IMR-90 (cell line): ENCODE measurements at regions not wholly inside any gene's neighbourhood (a gene's known extent, or its start where the extent isn't known, plus 50 kb on each side); places are given as distances from the start of the nearest gene placed in this dataset.

Experiments
- ATAC-seq: fragments of 200-7000 bp; cut with Tn5 transposase; 2 replicates; pipeline ENCODE4 v1.9.1; 2020; ENCODE audit warnings: low read depth, mild to moderate bottlenecking, moderate library complexity
- BruUV-seq: library from RNA; stranded (reverse); fragments of 400-500 nt; replicated peaks from 2 replicates; lab custom pipeline; 2021; lab: Mats Ljungman, UMichigan
- CTCF ChIA-PET: fragments of 300-600 bp; formaldehyde crosslinking; extraction: SDS; loops from one replicate; lab custom pipeline; 2021; ENCODE audit warnings: antibody characterized with exemption; lab: Yijun Ruan, JAX
- POLR2A ChIA-PET: fragments of 300-600 bp; sonication (Branson Sonifier 250); formaldehyde crosslinking; loops from one replicate; lab custom pipeline; 2022; ENCODE audit warnings: antibody characterized with exemption; ENCODE audit not compliant: unreplicated experiment; lab: Charles Lee
- DNase-seq: peaks from one replicate; pipeline ENCODE4 v3.0.0; 2013
- H2AFZ ChIP-seq: replicated peaks from 2 replicates; pipeline ENCODE3; 2013; ENCODE audit warnings: low read length, mild to moderate bottlenecking; ENCODE audit not compliant: poor library complexity
- H2AK5ac ChIP-seq: 2 replicates; pipeline ENCODE4 v1.6.1; 2013; ENCODE audit warnings: low read depth, low read length, inconsistent platforms
- H2AK9ac ChIP-seq: replicated peaks from 2 replicates; pipeline ENCODE3; 2013; ENCODE audit warnings: mild to moderate bottlenecking, low read depth, low read length, moderate library complexity; ENCODE audit not compliant: poor library complexity
- H2BK120ac ChIP-seq: 2 replicates; pipeline ENCODE4 v1.6.1; 2013; ENCODE audit warnings: low read depth, low read length, inconsistent platforms
- H2BK15ac ChIP-seq: 3 replicates; pipeline ENCODE4 v1.6.1; 2013; ENCODE audit warnings: low read depth, low read length, inconsistent platforms
- H2BK20ac ChIP-seq: 2 replicates; pipeline ENCODE4 v1.6.1; 2013; ENCODE audit warnings: low read depth, mild to moderate bottlenecking, inconsistent platforms, low read length, moderate library complexity
- H2BK5ac ChIP-seq: 2 replicates; pipeline ENCODE4 v1.6.1; 2013; ENCODE audit warnings: mild to moderate bottlenecking, low read depth, low read length, inconsistent platforms; ENCODE audit not compliant: poor library complexity, severe bottlenecking
- H3K14ac ChIP-seq: replicated peaks from 2 replicates; pipeline ENCODE4 v1.6.1; 2013; ENCODE audit warnings: low read depth, low read length, inconsistent platforms
- H3K18ac ChIP-seq: 2 replicates; pipeline ENCODE4 v1.6.1; 2013; ENCODE audit warnings: low read depth, low read length, control low read depth
- H3K23ac ChIP-seq: 2 replicates; pipeline ENCODE4 v1.6.1; 2013; ENCODE audit warnings: low read depth, low read length, inconsistent platforms
- H3K27ac ChIP-seq: 2 replicates; pipeline ENCODE4 v1.5.1; 2013; ENCODE audit warnings: mild to moderate bottlenecking, control low read depth, low read length; ENCODE audit not compliant: insufficient read depth
- H3K27me3 ChIP-seq: 2 replicates; pipeline ENCODE4 v1.6.1; 2013; ENCODE audit warnings: low read length; ENCODE audit not compliant: control insufficient read depth, insufficient read depth
- H3K36me3 ChIP-seq: 2 replicates; pipeline ENCODE4 v1.6.1; 2013; ENCODE audit warnings: low read length, mixed read lengths; ENCODE audit not compliant: control insufficient read depth, insufficient read depth
- H3K4ac ChIP-seq: 2 replicates; pipeline ENCODE4 v1.6.1; 2013; ENCODE audit warnings: low read depth, low read length, inconsistent platforms
- H3K4me1 ChIP-seq: 2 replicates; pipeline ENCODE4 v1.6.1; 2013; ENCODE audit warnings: low read length, mixed read lengths; ENCODE audit not compliant: control insufficient read depth, insufficient read depth
- H3K4me2 ChIP-seq: 2 replicates; pipeline ENCODE4 v1.6.1; 2013; ENCODE audit warnings: low read depth, mild to moderate bottlenecking, control low read depth, low read length, moderate library complexity
- H3K4me3 ChIP-seq: 2 replicates; pipeline ENCODE4 v1.5.1; 2013; ENCODE audit warnings: low read depth, mild to moderate bottlenecking, control low read depth, low read length, moderate library complexity; ENCODE audit not compliant: insufficient read depth
- H3K56ac ChIP-seq: 2 replicates; pipeline ENCODE4 v1.6.1; 2013; ENCODE audit warnings: low read length, inconsistent platforms; ENCODE audit not compliant: insufficient read depth; ENCODE audit errors: extremely low read depth
- H3K79me1 ChIP-seq, 2 experiments: 2 replicates each; pipeline ENCODE4 v1.6.1; 2013; ENCODE audit warnings: low read length in 2 of 2, inconsistent platforms in 1 of 2, low read depth in 1 of 2
- H3K9ac ChIP-seq: 2 replicates; pipeline ENCODE4 v1.6.1; 2013; ENCODE audit warnings: low read depth, low read length, control low read depth
- H3K9me1 ChIP-seq: 2 replicates; pipeline ENCODE4 v1.6.1; 2013; ENCODE audit warnings: low read length, inconsistent platforms; ENCODE audit not compliant: insufficient read depth
- H3K9me3 ChIP-seq: 2 replicates; pipeline ENCODE4 v1.6.1; 2013; ENCODE audit warnings: low read length; ENCODE audit not compliant: control insufficient read depth, insufficient read depth
- H4K20me1 ChIP-seq: 2 replicates; pipeline ENCODE4 v1.6.1; 2013; ENCODE audit warnings: low read length, inconsistent platforms; ENCODE audit not compliant: insufficient read depth
- H4K5ac ChIP-seq: 2 replicates; pipeline ENCODE4 v1.6.1; 2013; ENCODE audit warnings: mild to moderate bottlenecking, low read depth, low read length, control low read depth
- H4K8ac ChIP-seq, 2 experiments: 2 replicates each; pipeline ENCODE4 v1.6.1; 2013; ENCODE audit warnings: low read depth in 2 of 2, low read length in 2 of 2, control low read depth in 1 of 2, inconsistent platforms in 1 of 2
- H4K91ac ChIP-seq: 2 replicates; pipeline ENCODE4 v1.6.1; 2013; ENCODE audit warnings: low read depth, low read length, inconsistent platforms; ENCODE audit not compliant: insufficient read depth
- BHLHE40 ChIP-seq: fragments of 150-350 bp; IDR thresholded peaks from 2 replicates; pipeline ENCODE4 v1.6.1; 2016; ENCODE audit warnings: mild to moderate bottlenecking, low read depth, low read length
- CHD1 ChIP-seq: IDR thresholded peaks from 2 replicates; pipeline ENCODE4 v1.6.1; 2012; ENCODE audit warnings: low read depth, low read length, improper control_type of control experiment
- FOS ChIP-seq: fragments of 150-350 bp; IDR thresholded peaks from 2 replicates; pipeline ENCODE4 v1.6.1; 2016; ENCODE audit warnings: low read depth, low read length
- MAFK ChIP-seq: IDR thresholded peaks from 2 replicates; pipeline ENCODE4 v1.6.1; 2012; ENCODE audit warnings: low read depth, low read length, improper control_type of control experiment
- MAZ ChIP-seq: IDR thresholded peaks from 2 replicates; pipeline ENCODE4 v1.6.1; 2012; ENCODE audit warnings: low read depth, mild to moderate bottlenecking, low read length, improper control_type of control experiment, moderate library complexity, borderline replicate concordance
- MXI1 ChIP-seq: IDR thresholded peaks from 2 replicates; pipeline ENCODE4 v1.6.1; 2012; ENCODE audit warnings: low read depth, mild to moderate bottlenecking, low read length, moderate library complexity, borderline replicate concordance
- NFE2L2 ChIP-seq: fragments of 150-350 bp; IDR thresholded peaks from 2 replicates; pipeline ENCODE4 v1.6.1; 2016; ENCODE audit warnings: low read depth, mild to moderate bottlenecking, low read length
- RAD21 ChIP-seq: IDR thresholded peaks from 2 replicates; pipeline ENCODE4 v1.6.1; 2012; ENCODE audit warnings: low read length, improper control_type of control experiment
- SMC3 ChIP-seq: fragments of 150-350 bp; IDR thresholded peaks from 2 replicates; pipeline ENCODE4 v1.6.1; 2016; ENCODE audit warnings: low read depth, mild to moderate bottlenecking, antibody characterized with exemption, low read length, moderate library complexity
- WGBS, 2 experiments: methylation state at CpG; one replicate each; pipeline versions ENCODE4 v1.1.5 to v1.1.7; 2013; ENCODE audit warnings: missing lambda C conversion rate in 2 of 2; ENCODE audit not compliant: insufficient read length in 1 of 2; ENCODE audit errors: extremely low coverage in 2 of 2; 5-methylcytosine and 5-hydroxymethylcytosine counted together
- dilution Hi-C: fragments of 300-500 bp; cut with HindIII; formaldehyde crosslinking; loops from one replicate; pipeline ENCODE4 v1.14.3; 2018; ENCODE audit warnings: low sequenced_read_pairs; ENCODE audit not compliant: unreplicated experiment
- in situ Hi-C: fragments of 300-500 bp; cut with MboI; formaldehyde crosslinking; loops from 3 replicates; pipeline ENCODE4 v1.14.3; 2019; ENCODE audit warnings: low sequenced_read_pairs, inconsistent platforms, mixed read lengths
- intact Hi-C: fragments of 100-400 bp; cut with micrococcal nuclease; formaldehyde crosslinking; loops from 2 replicates; pipeline ENCODE4 v1.10.0; 2022
- TF ChIP-seq, protein P1 (sequence below): conservative IDR thresholded peaks from 2 replicates; pipeline ENCODE4 v1.5.1; 2012; ENCODE audit warnings: mild to moderate bottlenecking, low read depth, low read length, improper control_type of control experiment
- TF ChIP-seq, protein P2 (sequence below): fragments of 150-350 bp; IDR thresholded peaks from 2 replicates; pipeline ENCODE4 v1.6.1; 2016; ENCODE audit warnings: low read depth, mild to moderate bottlenecking, low read length, moderate library complexity, borderline replicate concordance
- TF ChIP-seq, protein P3 (sequence below): fragments of 150-350 bp; IDR thresholded peaks from 2 replicates; pipeline ENCODE4 v1.6.1; 2017; ENCODE audit warnings: mild to moderate bottlenecking, antibody characterized with exemption, low read length, low read depth

DNA sequence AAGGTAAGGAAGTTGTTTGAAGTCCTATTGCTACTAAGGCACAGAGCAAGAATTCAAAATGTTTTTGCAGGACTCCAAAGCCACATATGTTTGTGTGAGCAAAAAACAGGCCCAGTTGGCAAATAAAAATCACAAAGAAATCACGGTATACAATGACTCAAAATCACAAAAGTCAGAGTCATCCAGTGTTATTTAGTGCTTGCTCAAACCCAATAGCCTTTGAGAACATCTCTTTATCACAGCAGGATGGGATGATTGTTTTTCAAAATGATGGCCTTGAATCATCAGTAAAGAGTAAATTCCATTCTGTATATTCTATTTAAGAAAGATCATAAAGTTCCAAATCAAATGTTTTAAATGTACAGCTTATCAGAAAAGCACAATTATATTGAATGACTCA, 693.9 kb downstream of the REEP3 start:
- Histone ChIP-seq H2BK120ac (no peak overlapping the region), H2AFZ (no peak overlapping the region), H3K56ac (no peak overlapping the region), H2AK9ac (no peak overlapping the region), H3K27me3 (no peaks in the 10 kb centered on the region), H3K9me1 (no peaks in the 10 kb centered on the region), H4K8ac (no peak overlapping the region), H2BK20ac (no peak overlapping the region), H4K5ac (no peak overlapping the region), H3K18ac (no peak overlapping the region), H4K20me1 (no peaks in the 10 kb centered on the region), H3K4ac (no peak overlapping the region), H3K4me2 (no peak overlapping the region), H2BK5ac (no peak overlapping the region), H3K9me3 (no peaks in the 10 kb centered on the region), H3K14ac (no peak overlapping the region), H3K23ac (no peak overlapping the region), H3K4me3 (no peak overlapping the region), H3K27ac (no peak overlapping the region), H3K4me1 (no peaks in the 10 kb centered on the region), H4K91ac (no peak overlapping the region), H2BK15ac (no peak overlapping the region), H3K36me3 (no peaks in the 10 kb centered on the region), H3K79me1 (no peaks in the 10 kb centered on the region), H3K9ac (no peak overlapping the region), H2AK5ac (no peak overlapping the region)
- dilution Hi-C loops (no loop called here), in situ Hi-C loops (no loop called here), intact Hi-C loops (no loop called here)
- ChIA-PET CTCF (no interaction called here), POLR2A (no interaction called here)
- TF ChIP-seq MXI1 (no peak), SMC3 (no peak), NFE2L2 (no peak), CHD1 (no peak), MAFK (no peak), MAZ (no peak), RAD21 (no peak), FOS (no peak), BHLHE40 (no peak)
- TF ChIP-seq, protein P1, sequence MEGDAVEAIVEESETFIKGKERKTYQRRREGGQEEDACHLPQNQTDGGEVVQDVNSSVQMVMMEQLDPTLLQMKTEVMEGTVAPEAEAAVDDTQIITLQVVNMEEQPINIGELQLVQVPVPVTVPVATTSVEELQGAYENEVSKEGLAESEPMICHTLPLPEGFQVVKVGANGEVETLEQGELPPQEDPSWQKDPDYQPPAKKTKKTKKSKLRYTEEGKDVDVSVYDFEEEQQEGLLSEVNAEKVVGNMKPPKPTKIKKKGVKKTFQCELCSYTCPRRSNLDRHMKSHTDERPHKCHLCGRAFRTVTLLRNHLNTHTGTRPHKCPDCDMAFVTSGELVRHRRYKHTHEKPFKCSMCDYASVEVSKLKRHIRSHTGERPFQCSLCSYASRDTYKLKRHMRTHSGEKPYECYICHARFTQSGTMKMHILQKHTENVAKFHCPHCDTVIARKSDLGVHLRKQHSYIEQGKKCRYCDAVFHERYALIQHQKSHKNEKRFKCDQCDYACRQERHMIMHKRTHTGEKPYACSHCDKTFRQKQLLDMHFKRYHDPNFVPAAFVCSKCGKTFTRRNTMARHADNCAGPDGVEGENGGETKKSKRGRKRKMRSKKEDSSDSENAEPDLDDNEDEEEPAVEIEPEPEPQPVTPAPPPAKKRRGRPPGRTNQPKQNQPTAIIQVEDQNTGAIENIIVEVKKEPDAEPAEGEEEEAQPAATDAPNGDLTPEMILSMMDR, result no peak
- TF ChIP-seq, protein P2, sequence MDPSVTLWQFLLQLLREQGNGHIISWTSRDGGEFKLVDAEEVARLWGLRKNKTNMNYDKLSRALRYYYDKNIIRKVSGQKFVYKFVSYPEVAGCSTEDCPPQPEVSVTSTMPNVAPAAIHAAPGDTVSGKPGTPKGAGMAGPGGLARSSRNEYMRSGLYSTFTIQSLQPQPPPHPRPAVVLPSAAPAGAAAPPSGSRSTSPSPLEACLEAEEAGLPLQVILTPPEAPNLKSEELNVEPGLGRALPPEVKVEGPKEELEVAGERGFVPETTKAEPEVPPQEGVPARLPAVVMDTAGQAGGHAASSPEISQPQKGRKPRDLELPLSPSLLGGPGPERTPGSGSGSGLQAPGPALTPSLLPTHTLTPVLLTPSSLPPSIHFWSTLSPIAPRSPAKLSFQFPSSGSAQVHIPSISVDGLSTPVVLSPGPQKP, result no peak
- TF ChIP-seq, protein P3, sequence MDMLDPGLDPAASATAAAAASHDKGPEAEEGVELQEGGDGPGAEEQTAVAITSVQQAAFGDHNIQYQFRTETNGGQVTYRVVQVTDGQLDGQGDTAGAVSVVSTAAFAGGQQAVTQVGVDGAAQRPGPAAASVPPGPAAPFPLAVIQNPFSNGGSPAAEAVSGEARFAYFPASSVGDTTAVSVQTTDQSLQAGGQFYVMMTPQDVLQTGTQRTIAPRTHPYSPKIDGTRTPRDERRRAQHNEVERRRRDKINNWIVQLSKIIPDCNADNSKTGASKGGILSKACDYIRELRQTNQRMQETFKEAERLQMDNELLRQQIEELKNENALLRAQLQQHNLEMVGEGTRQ, result no peak
- DNase-seq (no peak), ATAC-seq (no peak)
- WGBS, 2 experiments, result no CpG with 5 or more reads among the region's 1 CpG
- BruUV-seq, result no TSS peak
